NT2/D1 (cell line): ENCODE measurements at regions not wholly inside any gene's neighbourhood (a gene's known extent, or its start where the extent isn't known, plus 50 kb on each side); places are given as distances from the start of the nearest gene placed in this dataset.

Experiments used
- DNase-seq: peaks from one replicate; pipeline ENCODE4 v3.0.0-alpha.2; 2011; ENCODE audit warnings: low read depth, low spot score
- H3K27me3 ChIP-seq: 2 replicates; pipeline ENCODE4 v1.6.0; 2011; ENCODE audit warnings: mild to moderate bottlenecking; ENCODE audit not compliant: insufficient read length, insufficient read depth
- H3K36me3 ChIP-seq: 2 replicates; pipeline ENCODE4 v1.6.1; 2011; ENCODE audit warnings: mild to moderate bottlenecking, low read length, mixed read lengths; ENCODE audit not compliant: insufficient read depth, insufficient read length
- H3K4me1 ChIP-seq: 2 replicates; pipeline ENCODE4 v1.5.1; 2011; ENCODE audit not compliant: insufficient read depth, insufficient read length
- H3K4me3 ChIP-seq: 2 replicates; pipeline ENCODE4 v1.5.1; 2011; ENCODE audit warnings: low read depth; ENCODE audit not compliant: insufficient read length
- H3K9ac ChIP-seq: 2 replicates; pipeline ENCODE4 v1.6.0; 2011; ENCODE audit warnings: low read depth; ENCODE audit not compliant: insufficient read length
- H3K9me3 ChIP-seq: 2 replicates; pipeline ENCODE4 v1.5.1; 2011; ENCODE audit warnings: mild to moderate bottlenecking, low read length; ENCODE audit not compliant: insufficient read depth
- SUZ12 ChIP-seq: IDR thresholded peaks from 2 replicates; pipeline ENCODE4 v1.6.1; 2011; ENCODE audit not compliant: insufficient read length, insufficient read depth; ENCODE audit errors: extremely low read depth
- YY1 ChIP-seq: IDR thresholded peaks from 2 replicates; pipeline ENCODE4 v1.6.1; 2011; ENCODE audit not compliant: insufficient read length, insufficient read depth
- ZNF274 ChIP-seq: IDR thresholded peaks from 2 replicates; pipeline ENCODE4 v1.6.1; 2011; ENCODE audit warnings: mild to moderate bottlenecking, low read depth, low read length

GRCh38 chr2:75311993-75312392, 112.7 kb upstream of the TACR1 start:
- no peaks in the 10 kb centered on the region for H3K4me1 ChIP-seq
- no peak for DNase-seq
- no peaks in the 10 kb centered on the region for H3K27me3 ChIP-seq
- TF ChIP-seq ZNF274 = no peak
- no peak for TF ChIP-seq SUZ12
- no peak for TF ChIP-seq YY1
- H3K4me3 ChIP-seq = no peak overlapping the region
- no peaks in the 10 kb centered on the region for H3K9me3 ChIP-seq
- H3K9ac ChIP-seq = no peak overlapping the region
- no peaks in the 10 kb centered on the region for H3K36me3 ChIP-seq

- no peaks in the 10 kb centered on the region for H3K9me3 ChIP-seq
- H3K27me3 ChIP-seq = no peaks in the 10 kb centered on the region
- TF ChIP-seq YY1 (no peak), ZNF274 (no peak), SUZ12 (no peak)
- no peaks in the 10 kb centered on the region for H3K36me3 ChIP-seq
- H3K9ac ChIP-seq = no peak overlapping the region
- no peak for DNase-seq
- no peaks in the 10 kb centered on the region for H3K4me1 ChIP-seq
- H3K4me3 ChIP-seq = no peak overlapping the region
Measured at GRCh38 chr2:75311521-75311920, 112.2 kb upstream of the TACR1 start.

- Histone ChIP-seq H3K9me3 (no peaks in the 10 kb centered on the region), H3K4me1 (no peaks in the 10 kb centered on the region), H3K9ac (no peak overlapping the region), H3K36me3 (no peaks in the 10 kb centered on the region), H3K4me3 (no peak overlapping the region), H3K27me3 (no peaks in the 10 kb centered on the region)
- no peak for DNase-seq
- TF ChIP-seq SUZ12 = no peak
- TF ChIP-seq ZNF274 = no peak
- no peak for TF ChIP-seq YY1
Measured at GRCh38 chr2:75310876-75311275, 111.6 kb upstream of the TACR1 start.

- Histone ChIP-seq H3K27me3 (no peaks in the 10 kb centered on the region), H3K36me3 (no peaks in the 10 kb centered on the region), H3K9ac (no peak overlapping the region), H3K4me3 (no peak overlapping the region), H3K9me3 (no peaks in the 10 kb centered on the region), H3K4me1 (no peaks in the 10 kb centered on the region)
- no peak for TF ChIP-seq YY1
- TF ChIP-seq SUZ12 = no peak
- no peak for DNase-seq
Measured at GRCh38 chr2:75309596-75310463, 110.5 kb upstream of the TACR1 start.

GRCh38 chr2:75303227-75303626, 103.9 kb upstream of the TACR1 start:
- Histone ChIP-seq H3K9ac (no peak overlapping the region), H3K36me3 (no peaks in the 10 kb centered on the region), H3K4me1 (no peaks in the 10 kb centered on the region), H3K27me3 (no peaks in the 10 kb centered on the region), H3K4me3 (no peak overlapping the region), H3K9me3 (peaks cover 12% of the 10 kb centered on the region; the same call in 1 of the 2 replicates)
- DNase-seq = no peak
- TF ChIP-seq YY1 (no peak), ZNF274 (no peak), SUZ12 (no peak)

- DNase-seq = no peak
- no peak overlapping the region for H3K4me3 ChIP-seq
- H3K36me3 ChIP-seq = no peaks in the 10 kb centered on the region
- H3K9ac ChIP-seq = no peak overlapping the region
- TF ChIP-seq ZNF274 = no peak
- TF ChIP-seq YY1 = no peak
- H3K9me3 ChIP-seq = no peaks in the 10 kb centered on the region
- H3K27me3 ChIP-seq = no peaks in the 10 kb centered on the region
- H3K4me1 ChIP-seq = no peaks in the 10 kb centered on the region
Measured at GRCh38 chr2:75294362-75294761, 95.0 kb upstream of the TACR1 start.

- DNase-seq = no peak
- Histone ChIP-seq H3K27me3 (no peaks in the 10 kb centered on the region), H3K9me3 (no peaks in the 10 kb centered on the region), H3K36me3 (no peaks in the 10 kb centered on the region), H3K4me3 (no peak overlapping the region), H3K9ac (no peak overlapping the region), H3K4me1 (no peaks in the 10 kb centered on the region)
- no peak for TF ChIP-seq ZNF274
- no peak for TF ChIP-seq SUZ12
- no peak for TF ChIP-seq YY1
Measured at GRCh38 chr2:75292826-75293225, 93.5 kb upstream of the TACR1 start.
